ENCODE measurements at regions not wholly inside any gene's neighbourhood (a gene's known extent, or its start where the extent isn't known, plus 50 kb on each side); places are given as distances from the start of the nearest gene placed in this dataset.

- no peak for TF ChIP-seq CTCF (IDR thresholded peaks at IDR 0.05)
- TF ChIP-seq POLR2A (IDR thresholded peaks at IDR 0.05): no peak
Measured at GRCh38 chr12:107393043-107393717, 292.4 kb upstream of the PWP1 start.
